DMS 273 (cell line): ENCODE measurements at regions not wholly inside any gene's neighbourhood (a gene's known extent, or its start where the extent isn't known, plus 50 kb on each side); places are given as distances from the start of the nearest gene placed in this dataset.
"Not testable (repeated sequence)": the region's sequence is repeated elsewhere in the genome, so short reads cannot be mapped to it uniquely, and the experiment has no call there.

Experiments
- DNase-seq: peaks from one replicate; lab custom pipeline; 2025; ENCODE audit not compliant: unreplicated experiment; lab: John Stamatoyannopoulos, UW

- peak; percentile 46 for DNase-seq
Observed at GRCh38 chr7:110514975-110515551, 575.9 kb upstream of the LRRN3 start.

- no peak for DNase-seq
Observed at GRCh38 chr7:110519851-110520250, 571.1 kb upstream of the LRRN3 start.

- peak; percentile 61 for DNase-seq
Observed at GRCh38 chr7:110521357-110521911, 569.5 kb upstream of the LRRN3 start.

GRCh38 chr7:110522061-110522760 is 568.7 kb upstream of the LRRN3 start:
- DNase-seq = peak; percentile 97

GRCh38 chr7:110522761-110523200 is 568.1 kb upstream of the LRRN3 start:
- DNase-seq = peak; percentile 72

GRCh38 chr7:110529175-110529574 is 561.8 kb upstream of the LRRN3 start:
- DNase-seq = no peak

- DNase-seq = peak; percentile 14
Observed at GRCh38 chr7:110531186-110531585, 559.7 kb upstream of the LRRN3 start.

GRCh38 chr7:110534241-110534931 is 556.5 kb upstream of the LRRN3 start:
- DNase-seq = peak; percentile 91

GRCh38 chr7:110539216-110539615 is 551.7 kb upstream of the LRRN3 start:
- no peak for DNase-seq

GRCh38 chr7:110541962-110542361 is 549.0 kb upstream of the LRRN3 start:
- DNase-seq = no peak

GRCh38 chr7:110544194-110544593 is 546.7 kb upstream of the LRRN3 start:
- no peak for DNase-seq

GRCh38 chr7:110548372-110548771 is 542.6 kb upstream of the LRRN3 start:
- DNase-seq = no peak

GRCh38 chr7:110557136-110557535 is 533.8 kb upstream of the LRRN3 start:
- DNase-seq = no peak

- DNase-seq = not testable (repeated sequence)
Observed at GRCh38 chr7:110563286-110563685, 527.6 kb upstream of the LRRN3 start.

- peak; percentile 60 for DNase-seq
Observed at GRCh38 chr7:110564246-110564645, 526.7 kb upstream of the LRRN3 start.

- DNase-seq = no peak
Observed at GRCh38 chr7:110568388-110568787, 522.5 kb upstream of the LRRN3 start.

GRCh38 chr7:110568932-110569331 is 522.0 kb upstream of the LRRN3 start:
- DNase-seq = peak; percentile 53

GRCh38 chr7:110569486-110570205 is 521.3 kb upstream of the LRRN3 start:
- DNase-seq = peak; percentile 86

GRCh38 chr7:110573862-110574528 is 516.9 kb upstream of the LRRN3 start:
- peak; percentile 66 for DNase-seq

- no peak for DNase-seq
Observed at GRCh38 chr7:110587294-110587693, 503.6 kb upstream of the LRRN3 start.

- peak; percentile 25 for DNase-seq
Observed at GRCh38 chr7:110590415-110590814, 500.5 kb upstream of the LRRN3 start.
